ENCODE measurements at regions not wholly inside any gene's neighbourhood (a gene's known extent, or its start where the extent isn't known, plus 50 kb on each side); places are given as distances from the start of the nearest gene placed in this dataset.
"Not testable (repeated sequence)": the region's sequence is repeated elsewhere in the genome, so short reads cannot be mapped to it uniquely, and the experiment has no call there.

DNA sequence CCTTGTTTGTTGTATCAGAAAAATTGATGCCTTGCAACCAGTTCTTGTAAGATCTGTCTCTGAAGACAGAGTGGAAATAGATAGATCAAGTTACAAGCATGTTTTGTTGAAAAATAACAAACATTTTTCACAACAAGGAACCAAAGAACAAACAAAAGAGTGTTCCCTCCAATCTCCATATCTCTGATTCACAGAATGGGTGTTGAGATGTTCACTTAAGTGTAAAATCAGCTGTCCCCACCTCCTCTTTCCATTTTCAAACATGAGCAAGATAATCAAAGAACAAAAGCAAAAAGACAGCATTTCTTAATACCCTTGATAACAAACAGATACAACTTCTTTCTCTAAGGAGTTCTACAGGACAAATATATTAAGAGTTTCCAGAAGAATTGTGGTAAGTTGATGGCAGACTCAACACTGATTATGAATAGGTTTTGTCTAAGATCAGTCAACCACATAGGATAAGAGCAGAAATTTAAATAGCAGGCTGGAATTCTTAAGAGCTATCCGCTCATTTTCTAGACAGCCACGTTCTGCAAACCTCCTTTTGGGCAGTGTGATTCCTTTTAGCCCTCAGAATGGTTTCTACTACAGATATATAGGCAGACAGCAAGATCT is 970.9 kb upstream of the AUTS2 start (continued):
- TF ChIP-seq, protein P1, sequence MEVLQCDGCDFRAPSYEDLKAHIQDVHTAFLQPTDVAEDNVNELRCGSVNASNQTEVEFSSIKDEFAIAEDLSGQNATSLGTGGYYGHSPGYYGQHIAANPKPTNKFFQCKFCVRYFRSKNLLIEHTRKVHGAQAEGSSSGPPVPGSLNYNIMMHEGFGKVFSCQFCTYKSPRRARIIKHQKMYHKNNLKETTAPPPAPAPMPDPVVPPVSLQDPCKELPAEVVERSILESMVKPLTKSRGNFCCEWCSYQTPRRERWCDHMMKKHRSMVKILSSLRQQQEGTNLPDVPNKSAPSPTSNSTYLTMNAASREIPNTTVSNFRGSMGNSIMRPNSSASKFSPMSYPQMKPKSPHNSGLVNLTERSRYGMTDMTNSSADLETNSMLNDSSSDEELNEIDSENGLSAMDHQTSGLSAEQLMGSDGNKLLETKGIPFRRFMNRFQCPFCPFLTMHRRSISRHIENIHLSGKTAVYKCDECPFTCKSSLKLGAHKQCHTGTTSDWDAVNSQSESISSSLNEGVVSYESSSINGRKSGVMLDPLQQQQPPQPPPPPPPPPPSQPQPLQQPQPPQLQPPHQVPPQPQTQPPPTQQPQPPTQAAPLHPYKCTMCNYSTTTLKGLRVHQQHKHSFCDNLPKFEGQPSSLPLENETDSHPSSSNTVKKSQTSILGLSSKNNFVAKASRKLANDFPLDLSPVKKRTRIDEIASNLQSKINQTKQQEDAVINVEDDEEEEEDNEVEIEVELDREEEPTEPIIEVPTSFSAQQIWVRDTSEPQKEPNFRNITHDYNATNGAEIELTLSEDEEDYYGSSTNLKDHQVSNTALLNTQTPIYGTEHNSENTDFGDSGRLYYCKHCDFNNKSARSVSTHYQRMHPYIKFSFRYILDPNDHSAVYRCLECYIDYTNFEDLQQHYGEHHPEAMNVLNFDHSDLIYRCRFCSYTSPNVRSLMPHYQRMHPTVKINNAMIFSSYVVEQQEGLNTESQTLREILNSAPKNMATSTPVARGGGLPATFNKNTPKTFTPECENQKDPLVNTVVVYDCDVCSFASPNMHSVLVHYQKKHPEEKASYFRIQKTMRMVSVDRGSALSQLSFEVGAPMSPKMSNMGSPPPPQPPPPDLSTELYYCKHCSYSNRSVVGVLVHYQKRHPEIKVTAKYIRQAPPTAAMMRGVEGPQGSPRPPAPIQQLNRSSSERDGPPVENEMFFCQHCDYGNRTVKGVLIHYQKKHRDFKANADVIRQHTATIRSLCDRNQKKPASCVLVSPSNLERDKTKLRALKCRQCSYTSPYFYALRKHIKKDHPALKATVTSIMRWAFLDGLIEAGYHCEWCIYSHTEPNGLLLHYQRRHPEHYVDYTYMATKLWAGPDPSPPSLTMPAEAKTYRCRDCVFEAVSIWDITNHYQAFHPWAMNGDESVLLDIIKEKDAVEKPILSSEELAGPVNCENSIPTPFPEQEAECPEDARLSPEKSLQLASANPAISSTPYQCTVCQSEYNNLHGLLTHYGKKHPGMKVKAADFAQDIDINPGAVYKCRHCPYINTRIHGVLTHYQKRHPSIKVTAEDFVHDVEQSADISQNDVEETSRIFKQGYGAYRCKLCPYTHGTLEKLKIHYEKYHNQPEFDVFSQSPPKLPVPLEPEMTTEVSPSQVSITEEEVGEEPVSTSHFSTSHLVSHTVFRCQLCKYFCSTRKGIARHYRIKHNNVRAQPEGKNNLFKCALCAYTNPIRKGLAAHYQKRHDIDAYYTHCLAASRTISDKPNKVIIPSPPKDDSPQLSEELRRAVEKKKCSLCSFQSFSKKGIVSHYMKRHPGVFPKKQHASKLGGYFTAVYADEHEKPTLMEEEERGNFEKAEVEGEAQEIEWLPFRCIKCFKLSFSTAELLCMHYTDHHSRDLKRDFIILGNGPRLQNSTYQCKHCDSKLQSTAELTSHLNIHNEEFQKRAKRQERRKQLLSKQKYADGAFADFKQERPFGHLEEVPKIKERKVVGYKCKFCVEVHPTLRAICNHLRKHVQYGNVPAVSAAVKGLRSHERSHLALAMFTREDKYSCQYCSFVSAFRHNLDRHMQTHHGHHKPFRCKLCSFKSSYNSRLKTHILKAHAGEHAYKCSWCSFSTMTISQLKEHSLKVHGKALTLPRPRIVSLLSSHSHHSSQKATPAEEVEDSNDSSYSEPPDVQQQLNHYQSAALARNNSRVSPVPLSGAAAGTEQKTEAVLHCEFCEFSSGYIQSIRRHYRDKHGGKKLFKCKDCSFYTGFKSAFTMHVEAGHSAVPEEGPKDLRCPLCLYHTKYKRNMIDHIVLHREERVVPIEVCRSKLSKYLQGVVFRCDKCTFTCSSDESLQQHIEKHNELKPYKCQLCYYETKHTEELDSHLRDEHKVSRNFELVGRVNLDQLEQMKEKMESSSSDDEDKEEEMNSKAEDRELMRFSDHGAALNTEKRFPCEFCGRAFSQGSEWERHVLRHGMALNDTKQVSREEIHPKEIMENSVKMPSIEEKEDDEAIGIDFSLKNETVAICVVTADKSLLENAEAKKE (CRISPR knock-in tag; IDR thresholded peaks at IDR 0.05): no peak
- TF ChIP-seq, protein P2, sequence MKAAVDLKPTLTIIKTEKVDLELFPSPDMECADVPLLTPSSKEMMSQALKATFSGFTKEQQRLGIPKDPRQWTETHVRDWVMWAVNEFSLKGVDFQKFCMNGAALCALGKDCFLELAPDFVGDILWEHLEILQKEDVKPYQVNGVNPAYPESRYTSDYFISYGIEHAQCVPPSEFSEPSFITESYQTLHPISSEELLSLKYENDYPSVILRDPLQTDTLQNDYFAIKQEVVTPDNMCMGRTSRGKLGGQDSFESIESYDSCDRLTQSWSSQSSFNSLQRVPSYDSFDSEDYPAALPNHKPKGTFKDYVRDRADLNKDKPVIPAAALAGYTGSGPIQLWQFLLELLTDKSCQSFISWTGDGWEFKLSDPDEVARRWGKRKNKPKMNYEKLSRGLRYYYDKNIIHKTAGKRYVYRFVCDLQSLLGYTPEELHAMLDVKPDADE (IDR thresholded peaks at IDR 0.05): no peak
- TF ChIP-seq ZNF331 (CRISPR knock-in tag; IDR thresholded peaks at IDR 0.05; ENCODE audit: low read depth) (no peak), NANOG (IDR thresholded peaks at IDR 0.05; ENCODE audit: borderline replicate concordance) (no peak), CREB1 (CRISPR knock-in tag; IDR thresholded peaks at IDR 0.05; ENCODE audit: low read depth) (no peak), EZH2phosphoT487 (IDR thresholded peaks at IDR 0.05; ENCODE audit: unreplicated experiment) (no peak), ZNF114 (CRISPR knock-in tag; IDR thresholded peaks at IDR 0.05) (no peak), EZH2 (IDR thresholded peaks at IDR 0.05; ENCODE audit: low read depth, unreplicated experiment) (no peak), JUNB (IDR thresholded peaks at IDR 0.05; ENCODE audit: unreplicated experiment) (no peak), POLR2AphosphoS5 (IDR thresholded peaks at IDR 0.05; ENCODE audit: low read depth) (no peak)
- TF ChIP-seq, protein P3, sequence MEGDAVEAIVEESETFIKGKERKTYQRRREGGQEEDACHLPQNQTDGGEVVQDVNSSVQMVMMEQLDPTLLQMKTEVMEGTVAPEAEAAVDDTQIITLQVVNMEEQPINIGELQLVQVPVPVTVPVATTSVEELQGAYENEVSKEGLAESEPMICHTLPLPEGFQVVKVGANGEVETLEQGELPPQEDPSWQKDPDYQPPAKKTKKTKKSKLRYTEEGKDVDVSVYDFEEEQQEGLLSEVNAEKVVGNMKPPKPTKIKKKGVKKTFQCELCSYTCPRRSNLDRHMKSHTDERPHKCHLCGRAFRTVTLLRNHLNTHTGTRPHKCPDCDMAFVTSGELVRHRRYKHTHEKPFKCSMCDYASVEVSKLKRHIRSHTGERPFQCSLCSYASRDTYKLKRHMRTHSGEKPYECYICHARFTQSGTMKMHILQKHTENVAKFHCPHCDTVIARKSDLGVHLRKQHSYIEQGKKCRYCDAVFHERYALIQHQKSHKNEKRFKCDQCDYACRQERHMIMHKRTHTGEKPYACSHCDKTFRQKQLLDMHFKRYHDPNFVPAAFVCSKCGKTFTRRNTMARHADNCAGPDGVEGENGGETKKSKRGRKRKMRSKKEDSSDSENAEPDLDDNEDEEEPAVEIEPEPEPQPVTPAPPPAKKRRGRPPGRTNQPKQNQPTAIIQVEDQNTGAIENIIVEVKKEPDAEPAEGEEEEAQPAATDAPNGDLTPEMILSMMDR (conservative IDR thresholded peaks at IDR 0.05; ENCODE audit: low read depth in 2 of 2): no peak

DNA sequence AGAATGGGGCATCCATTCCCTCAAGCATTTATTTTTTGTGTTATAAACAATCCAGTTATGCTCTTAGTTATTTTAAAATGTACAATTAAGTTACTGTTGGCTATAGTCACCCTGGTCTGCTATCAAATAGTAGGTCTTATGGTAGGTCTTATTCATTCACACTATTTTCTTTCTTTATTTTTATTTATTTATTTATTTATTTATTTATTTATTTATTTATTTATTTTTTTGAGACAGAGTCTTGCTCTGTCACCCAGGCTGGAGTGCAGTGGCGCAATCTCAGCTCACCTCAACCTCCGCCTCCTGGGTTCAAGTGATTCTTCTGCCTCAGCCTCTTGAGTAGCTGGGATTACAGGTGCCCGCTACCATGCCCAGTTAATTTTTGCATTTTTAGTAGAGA is 967.4 kb upstream of the AUTS2 start:
- not testable (repeated sequence) for H3K4me2 ChIP-seq; H3K4me1 Mint-ChIP-seq; H3K27ac Mint-ChIP-seq; DNase-seq (ENCODE audit: low spot score); H3K27ac ChIP-seq (ENCODE audit: low read depth); H3K4me1 ChIP-seq (ENCODE audit: insufficient read depth); H3F3A ChIP-seq (replicated peaks; ENCODE audit: low read depth); ATAC-seq; H3K36me3 ChIP-seq (ENCODE audit: insufficient read depth); H3K27me3 Mint-ChIP-seq (ENCODE audit: insufficient read depth, low read depth, poor library complexity); H3K9me2 ChIP-seq (ENCODE audit: insufficient read depth); H4K20me1 ChIP-seq (replicated peaks; ENCODE audit: insufficient read depth); H3K79me2 ChIP-seq (replicated peaks; ENCODE audit: insufficient read depth); H3K27me3 ChIP-seq (ENCODE audit: insufficient read depth); H3K4me3 ChIP-seq; H2AFZ ChIP-seq; H3K4me3 Mint-ChIP-seq
- Mint-ChIP-seq H3K36me3 (ENCODE audit: low read depth) (peaks cover 57% of the 10 kb centered on the region), H3K9me3 (peaks cover 91% of the 10 kb centered on the region)
